ENCODE measurements at regions not wholly inside any gene's neighbourhood (a gene's known extent, or its start where the extent isn't known, plus 50 kb on each side); places are given as distances from the start of the nearest gene placed in this dataset.

DNA sequence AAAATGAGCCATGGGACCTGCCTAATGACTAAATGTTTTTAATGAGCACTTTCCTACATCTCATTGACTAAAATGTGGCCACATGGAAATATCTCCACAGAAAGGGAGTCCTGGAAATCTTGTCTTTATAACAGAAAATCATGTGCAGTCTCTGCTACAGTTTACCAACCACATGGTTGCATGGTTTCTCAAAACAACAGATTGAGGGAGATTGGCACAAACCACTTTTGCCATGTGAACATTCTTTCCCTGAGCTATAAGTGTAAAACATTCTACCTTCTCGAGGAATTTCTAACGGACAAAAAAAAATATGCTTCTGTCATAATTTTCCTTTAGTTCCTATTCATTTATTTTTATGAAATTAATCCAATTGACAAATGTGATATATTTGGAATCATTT lies 218.9 kb upstream of the SLITRK5 start:
- BruUV-seq (replicated peaks), result no TSS peak
- Histone ChIP-seq H3K4me3 (ENCODE audit: low read depth in 2 of 2, low read length in 2 of 2) (no peak overlapping the region), H3K36me3 (ENCODE audit: control insufficient read depth, insufficient read depth, low read length) (no peaks in the 10 kb centered on the region), H3K9me3 (ENCODE audit: control insufficient read depth, insufficient read depth, low read depth, low read length) (no peaks in the 10 kb centered on the region), H3K27me3 (ENCODE audit: control insufficient read depth, insufficient read depth, low read length) (no peaks in the 10 kb centered on the region), H3K27ac (ENCODE audit: low read length) (no peak overlapping the region), H3K4me1 (ENCODE audit: control insufficient read depth, insufficient read depth, low read length) (no peaks in the 10 kb centered on the region)
- DNase-seq (ENCODE audit: low read depth, low spot score) (no peak), ATAC-seq (no peak)
- CTCF ChIA-PET, result no interaction called here
- TF ChIP-seq SIN3A (IDR thresholded peaks at IDR 0.05; ENCODE audit: borderline replicate concordance, insufficient read depth, low read depth, low read length), result no peak
- no peak for TF ChIP-seq POLR2AphosphoS5 (IDR thresholded peaks at IDR 0.05; ENCODE audit: low read depth, low read length)
- TF ChIP-seq, protein P1, sequence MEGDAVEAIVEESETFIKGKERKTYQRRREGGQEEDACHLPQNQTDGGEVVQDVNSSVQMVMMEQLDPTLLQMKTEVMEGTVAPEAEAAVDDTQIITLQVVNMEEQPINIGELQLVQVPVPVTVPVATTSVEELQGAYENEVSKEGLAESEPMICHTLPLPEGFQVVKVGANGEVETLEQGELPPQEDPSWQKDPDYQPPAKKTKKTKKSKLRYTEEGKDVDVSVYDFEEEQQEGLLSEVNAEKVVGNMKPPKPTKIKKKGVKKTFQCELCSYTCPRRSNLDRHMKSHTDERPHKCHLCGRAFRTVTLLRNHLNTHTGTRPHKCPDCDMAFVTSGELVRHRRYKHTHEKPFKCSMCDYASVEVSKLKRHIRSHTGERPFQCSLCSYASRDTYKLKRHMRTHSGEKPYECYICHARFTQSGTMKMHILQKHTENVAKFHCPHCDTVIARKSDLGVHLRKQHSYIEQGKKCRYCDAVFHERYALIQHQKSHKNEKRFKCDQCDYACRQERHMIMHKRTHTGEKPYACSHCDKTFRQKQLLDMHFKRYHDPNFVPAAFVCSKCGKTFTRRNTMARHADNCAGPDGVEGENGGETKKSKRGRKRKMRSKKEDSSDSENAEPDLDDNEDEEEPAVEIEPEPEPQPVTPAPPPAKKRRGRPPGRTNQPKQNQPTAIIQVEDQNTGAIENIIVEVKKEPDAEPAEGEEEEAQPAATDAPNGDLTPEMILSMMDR (IDR thresholded peaks at IDR 0.05), result no peak
- TF ChIP-seq, protein P2, sequence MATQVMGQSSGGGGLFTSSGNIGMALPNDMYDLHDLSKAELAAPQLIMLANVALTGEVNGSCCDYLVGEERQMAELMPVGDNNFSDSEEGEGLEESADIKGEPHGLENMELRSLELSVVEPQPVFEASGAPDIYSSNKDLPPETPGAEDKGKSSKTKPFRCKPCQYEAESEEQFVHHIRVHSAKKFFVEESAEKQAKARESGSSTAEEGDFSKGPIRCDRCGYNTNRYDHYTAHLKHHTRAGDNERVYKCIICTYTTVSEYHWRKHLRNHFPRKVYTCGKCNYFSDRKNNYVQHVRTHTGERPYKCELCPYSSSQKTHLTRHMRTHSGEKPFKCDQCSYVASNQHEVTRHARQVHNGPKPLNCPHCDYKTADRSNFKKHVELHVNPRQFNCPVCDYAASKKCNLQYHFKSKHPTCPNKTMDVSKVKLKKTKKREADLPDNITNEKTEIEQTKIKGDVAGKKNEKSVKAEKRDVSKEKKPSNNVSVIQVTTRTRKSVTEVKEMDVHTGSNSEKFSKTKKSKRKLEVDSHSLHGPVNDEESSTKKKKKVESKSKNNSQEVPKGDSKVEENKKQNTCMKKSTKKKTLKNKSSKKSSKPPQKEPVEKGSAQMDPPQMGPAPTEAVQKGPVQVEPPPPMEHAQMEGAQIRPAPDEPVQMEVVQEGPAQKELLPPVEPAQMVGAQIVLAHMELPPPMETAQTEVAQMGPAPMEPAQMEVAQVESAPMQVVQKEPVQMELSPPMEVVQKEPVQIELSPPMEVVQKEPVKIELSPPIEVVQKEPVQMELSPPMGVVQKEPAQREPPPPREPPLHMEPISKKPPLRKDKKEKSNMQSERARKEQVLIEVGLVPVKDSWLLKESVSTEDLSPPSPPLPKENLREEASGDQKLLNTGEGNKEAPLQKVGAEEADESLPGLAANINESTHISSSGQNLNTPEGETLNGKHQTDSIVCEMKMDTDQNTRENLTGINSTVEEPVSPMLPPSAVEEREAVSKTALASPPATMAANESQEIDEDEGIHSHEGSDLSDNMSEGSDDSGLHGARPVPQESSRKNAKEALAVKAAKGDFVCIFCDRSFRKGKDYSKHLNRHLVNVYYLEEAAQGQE (IDR thresholded peaks at IDR 0.05; ENCODE audit: insufficient read depth in 1 of 2, low read depth in 2 of 2, low read length in 1 of 2), result no peak
- TF ChIP-seq TCF7L2 (IDR thresholded peaks at IDR 0.05; ENCODE audit: low read depth, low read length), result no peak
- intact Hi-C loops (cut with micrococcal nuclease; ENCODE audit: unreplicated experiment), result no loop called here
- in situ Hi-C loops (cut with HindIII; ENCODE audit: low pct_unique_long_range_greater_than_20kb, low sequenced_read_pairs), result no loop called here
- POLR2A ChIA-PET, result no interaction called here

DNA sequence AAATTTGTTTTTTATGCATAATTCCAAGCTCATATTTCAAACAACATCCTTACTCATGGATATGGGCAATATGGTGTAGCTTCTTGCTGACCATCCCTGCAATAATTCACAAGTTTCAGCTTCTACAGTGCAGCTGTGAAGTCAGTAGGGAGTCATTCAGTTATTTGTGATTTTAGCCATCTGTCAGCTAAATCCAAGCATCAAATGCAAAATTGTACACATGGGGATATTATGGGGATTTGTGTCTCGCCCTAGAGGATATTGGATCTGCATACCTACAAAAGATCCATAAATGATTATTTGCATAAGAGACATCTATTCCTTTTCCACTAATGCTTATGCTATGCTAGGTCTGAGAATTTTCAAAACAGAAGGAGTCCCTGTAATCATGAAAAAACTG lies 217.9 kb upstream of the SLITRK5 start:
- Histone ChIP-seq H3K9me3 (ENCODE audit: control insufficient read depth, insufficient read depth, low read depth, low read length) (no peaks in the 10 kb centered on the region), H3K27ac (ENCODE audit: low read length) (no peak overlapping the region), H3K4me3 (ENCODE audit: low read depth in 2 of 2, low read length in 2 of 2) (no peak overlapping the region), H3K4me1 (ENCODE audit: control insufficient read depth, insufficient read depth, low read length) (no peaks in the 10 kb centered on the region), H3K27me3 (ENCODE audit: control insufficient read depth, insufficient read depth, low read length) (no peaks in the 10 kb centered on the region), H3K36me3 (ENCODE audit: control insufficient read depth, insufficient read depth, low read length) (no peaks in the 10 kb centered on the region)
- ChIA-PET CTCF (no interaction called here), POLR2A (no interaction called here)
- intact Hi-C loops (cut with micrococcal nuclease; ENCODE audit: unreplicated experiment) (no loop called here), in situ Hi-C loops (cut with HindIII; ENCODE audit: low pct_unique_long_range_greater_than_20kb, low sequenced_read_pairs) (no loop called here)
- BruUV-seq (replicated peaks), result no TSS peak
- ATAC-seq (no peak), DNase-seq (ENCODE audit: low read depth, low spot score) (no peak)
- TF ChIP-seq TCF7L2 (IDR thresholded peaks at IDR 0.05; ENCODE audit: low read depth, low read length), result no peak
- no peak for TF ChIP-seq POLR2AphosphoS5 (IDR thresholded peaks at IDR 0.05; ENCODE audit: low read depth, low read length)
- TF ChIP-seq SIN3A (IDR thresholded peaks at IDR 0.05; ENCODE audit: borderline replicate concordance, insufficient read depth, low read depth, low read length), result no peak
- TF ChIP-seq, protein P1 (IDR thresholded peaks at IDR 0.05), result no peak
- TF ChIP-seq, protein P2 (IDR thresholded peaks at IDR 0.05; ENCODE audit: insufficient read depth in 1 of 2, low read depth in 2 of 2, low read length in 1 of 2), result no peak
